GM21529 (cell line): ENCODE measurements at regions not wholly inside any gene's neighbourhood (a gene's known extent, or its start where the extent isn't known, plus 50 kb on each side); places are given as distances from the start of the nearest gene placed in this dataset.

Source experiments
- ATAC-seq: cut with Tn5 transposase; IDR thresholded peaks from one replicate; pipeline ENCODE4 v1.9.1; 2021; ENCODE audit not compliant: unreplicated experiment

DNA sequence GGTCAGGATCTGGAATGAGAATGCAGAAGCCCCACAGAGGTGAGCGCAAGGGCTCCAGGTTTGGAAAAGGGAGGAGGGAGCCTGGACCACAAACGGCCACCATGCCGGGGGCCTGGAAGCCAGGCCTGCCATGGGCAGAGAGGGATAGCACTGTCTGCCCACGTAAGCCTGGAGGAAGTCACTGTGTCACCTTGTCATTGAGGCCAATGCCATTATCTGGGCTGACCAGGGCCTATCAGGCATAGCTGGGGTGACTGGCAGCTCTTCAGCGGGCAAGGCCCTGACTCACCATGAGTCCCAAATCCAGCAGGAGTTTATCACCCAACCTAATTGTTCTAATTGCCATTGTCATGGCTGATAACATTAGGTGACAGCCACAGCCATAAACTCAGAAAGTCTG, 84.6 kb downstream of the MATN1 start:
- ATAC-seq = no peak

GRCh38 chr1:30638086-30638485, 85.3 kb downstream of the MATN1 start:
- ATAC-seq = no peak

GRCh38 chr1:30637183-30637980, 86.0 kb downstream of the MATN1 start:
- no peak for ATAC-seq

DNA sequence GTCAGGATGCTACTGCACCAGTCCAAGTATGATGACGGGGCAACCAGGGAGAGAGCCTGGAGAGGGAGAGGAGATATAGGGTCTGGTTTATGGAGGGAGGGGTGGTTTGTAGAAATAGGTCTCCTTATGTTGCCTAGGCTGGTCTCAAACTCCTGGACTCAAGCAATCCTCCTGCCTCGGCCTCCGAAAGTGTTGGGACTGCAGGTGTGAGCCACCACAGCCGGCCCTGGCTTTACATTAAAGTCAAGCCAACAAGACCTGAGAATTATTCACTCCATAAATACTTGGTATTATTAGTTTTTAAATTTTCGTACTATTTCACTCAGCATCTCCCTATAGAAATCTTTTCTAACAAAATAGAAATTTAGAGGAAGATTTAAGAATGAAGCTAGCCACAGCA, 86.8 kb downstream of the MATN1 start:
- no peak for ATAC-seq

- no peak for ATAC-seq
These were observed 87.9 kb downstream of the MATN1 start for GRCh38 chr1:30635391-30635975.

- ATAC-seq = no peak
These were observed 88.9 kb downstream of the MATN1 start for GRCh38 chr1:30634507-30634906.

DNA sequence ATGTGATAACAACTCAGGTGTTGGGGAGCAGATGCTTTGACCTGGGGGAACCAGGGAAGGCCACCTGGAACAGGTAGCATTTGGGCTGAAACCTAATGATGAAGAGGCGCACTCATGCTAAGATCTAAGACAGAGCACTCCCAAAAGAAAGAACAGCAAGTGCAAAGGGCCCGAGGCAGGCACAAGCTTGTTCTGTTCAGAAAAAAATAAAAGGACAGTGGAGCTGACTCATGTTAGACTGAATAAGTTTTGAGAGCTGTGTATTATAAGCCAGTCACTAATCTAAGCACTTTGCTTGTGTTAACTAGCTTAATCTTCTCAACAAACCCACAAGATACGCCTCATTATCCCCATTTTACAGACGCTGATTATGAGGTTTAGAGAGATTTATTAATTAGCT, 90.1 kb downstream of the MATN1 start:
- no peak for ATAC-seq

DNA sequence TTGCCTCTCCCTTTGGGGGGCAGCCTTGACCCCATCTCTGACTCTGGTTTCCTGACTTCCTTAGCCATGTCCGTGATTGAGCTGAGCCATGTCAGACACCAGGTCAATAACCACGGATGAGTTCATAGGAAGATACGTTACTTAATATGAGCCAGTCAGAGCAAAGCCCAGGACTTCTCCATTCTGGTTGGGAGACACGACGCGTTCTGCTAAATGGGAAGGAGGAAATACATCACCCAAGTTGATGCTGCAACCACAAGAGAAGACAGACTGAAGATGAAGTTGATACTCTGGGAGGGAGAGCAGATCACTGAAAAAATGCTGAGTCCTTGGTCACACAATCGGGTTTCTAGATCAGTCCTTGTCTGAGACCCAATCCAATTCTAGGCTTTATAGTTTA, 90.9 kb downstream of the MATN1 start:
- ATAC-seq = no peak

GRCh38 chr1:30631700-30632099, 91.7 kb downstream of the MATN1 start:
- ATAC-seq = no peak

- ATAC-seq = no peak
These were observed 93.9 kb downstream of the MATN1 start for GRCh38 chr1:30629501-30629900.

DNA sequence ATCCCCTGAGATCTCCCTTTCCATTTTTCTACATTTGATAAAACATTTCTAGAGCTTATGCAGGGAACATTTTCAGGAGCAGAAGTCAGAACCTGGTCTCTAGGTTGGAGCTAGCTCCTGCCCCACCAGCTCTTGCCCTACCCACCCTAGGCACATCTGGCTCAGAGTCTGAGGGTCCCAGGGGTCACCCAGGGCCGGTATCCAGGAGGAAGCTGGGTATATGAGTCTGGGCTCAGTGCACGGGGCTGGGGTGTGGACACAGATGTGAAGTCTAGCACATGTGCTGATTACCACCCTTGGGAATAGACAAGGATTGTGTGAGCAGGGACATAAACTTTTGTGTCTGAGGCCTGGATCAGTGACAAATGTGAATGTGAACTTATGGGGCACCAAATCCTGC, 95.4 kb downstream of the MATN1 start:
- ATAC-seq = no peak

DNA sequence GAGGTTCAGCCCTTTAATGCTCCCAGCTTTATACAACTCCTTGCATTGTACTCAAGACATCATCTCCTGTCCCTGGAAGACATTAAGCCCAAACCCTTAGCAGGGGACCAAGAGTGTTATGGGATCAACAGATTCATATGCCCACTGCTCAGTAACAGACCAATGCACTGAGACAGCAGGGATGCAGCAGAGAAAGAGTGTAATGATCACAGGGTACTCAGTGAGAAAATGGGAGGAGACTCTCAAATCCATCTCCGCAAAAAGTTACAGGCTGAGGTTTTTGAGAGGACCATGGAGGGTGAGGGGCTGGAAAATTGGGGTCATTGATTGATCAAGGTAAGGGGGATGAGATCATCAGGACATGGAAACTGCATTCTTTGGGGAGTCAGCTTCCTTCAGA, 96.2 kb downstream of the MATN1 start:
- no peak for ATAC-seq

- no peak for ATAC-seq
These were observed 100.0 kb downstream of the MATN1 start for GRCh38 chr1:30623431-30623830.

- no peak for ATAC-seq
These were observed 103.8 kb downstream of the MATN1 start for GRCh38 chr1:30619619-30620018.

DNA sequence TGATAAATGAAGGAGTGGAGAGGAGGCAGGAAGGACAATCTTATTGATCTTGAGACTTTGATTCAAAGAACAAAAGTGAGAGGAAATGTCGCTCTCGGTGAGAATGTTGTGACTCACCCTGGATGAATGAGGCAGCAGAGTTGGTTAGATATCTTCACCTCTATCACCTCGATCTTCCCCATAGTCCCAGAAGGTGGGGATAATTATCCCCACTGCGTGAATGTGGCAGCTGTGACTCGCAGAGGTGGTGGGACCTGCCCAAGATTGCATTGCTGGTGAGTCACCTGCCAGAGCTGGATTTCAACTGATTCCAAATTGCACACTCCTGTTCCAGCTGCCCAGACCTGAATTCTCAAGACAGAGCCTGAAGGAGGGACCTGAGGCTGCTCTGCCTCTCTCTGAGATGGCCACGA, 105.0 kb downstream of the MATN1 start:
- no peak for ATAC-seq

- ATAC-seq = no peak
These were observed 106.6 kb downstream of the MATN1 start for GRCh38 chr1:30616759-30617158.

DNA sequence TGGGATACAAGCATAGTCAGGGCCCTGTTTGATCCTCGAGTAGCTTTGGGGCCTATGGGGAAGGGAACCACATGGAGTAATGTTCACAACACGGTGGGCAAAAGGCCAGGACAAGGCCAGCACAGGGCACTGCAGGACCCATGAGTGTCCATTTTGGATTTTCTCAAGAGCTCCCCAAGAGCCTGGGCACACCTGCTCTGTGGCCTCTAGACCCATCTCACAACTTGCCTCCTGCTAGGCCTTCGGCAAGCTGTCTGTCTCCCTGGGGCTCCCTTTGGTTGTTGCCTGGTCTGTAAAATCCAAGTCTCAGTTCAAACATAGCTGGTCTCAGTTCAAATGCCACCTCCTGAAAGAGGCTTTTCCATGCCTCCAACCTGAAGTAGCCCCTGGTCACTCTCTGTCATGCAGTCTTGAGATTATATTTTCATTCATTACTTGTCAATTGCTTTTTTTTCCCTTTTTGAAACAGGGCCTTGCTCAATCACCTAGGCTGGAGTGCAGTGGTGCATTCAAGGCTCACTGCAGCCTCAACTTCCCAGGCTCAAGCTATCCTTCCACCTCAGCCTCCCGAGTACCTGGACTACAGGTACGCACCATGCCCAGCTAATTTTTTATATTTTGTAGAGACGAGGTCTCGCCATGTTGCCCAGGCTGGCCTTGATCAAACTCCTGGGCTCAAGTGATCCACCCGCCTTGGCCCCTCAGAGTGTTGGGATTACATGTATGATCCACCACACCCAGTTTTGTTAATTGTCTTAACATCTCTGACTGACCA, 107.4 kb downstream of the MATN1 start:
- ATAC-seq = no peak

- ATAC-seq = no peak
These were observed 108.1 kb downstream of the MATN1 start for GRCh38 chr1:30615076-30615795.

GRCh38 chr1:30613188-30613587, 110.2 kb downstream of the MATN1 start:
- no peak for ATAC-seq

DNA sequence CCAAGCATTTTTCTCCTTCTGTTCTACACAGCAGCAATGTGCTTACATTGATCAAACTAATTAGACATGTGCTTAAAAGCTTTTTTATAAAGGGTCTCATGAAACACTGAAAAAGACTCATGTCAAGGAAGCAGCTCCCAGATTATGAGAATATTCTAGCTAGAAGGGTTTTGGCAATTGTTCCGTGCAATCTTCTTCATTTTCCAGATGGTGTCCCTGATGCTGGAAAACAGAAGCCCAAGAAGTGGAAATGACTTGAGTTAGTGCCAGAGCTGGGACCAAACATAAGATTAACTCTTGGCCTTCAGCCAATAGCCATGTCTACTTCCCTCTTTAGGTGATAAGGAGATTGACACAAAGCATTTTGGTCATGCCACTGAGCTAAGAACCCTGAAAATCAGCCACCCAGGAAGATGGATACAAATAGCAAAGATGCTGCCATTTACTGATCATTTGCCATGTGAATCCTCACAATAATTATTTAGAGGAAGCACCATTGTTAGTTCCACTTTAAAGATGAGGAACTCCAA, 110.8 kb downstream of the MATN1 start:
- no peak for ATAC-seq

- no peak for ATAC-seq
These were observed 111.6 kb downstream of the MATN1 start for GRCh38 chr1:30611741-30612309.
